NCI-H2196 (cell line): ENCODE measurements at regions not wholly inside any gene's neighbourhood (a gene's known extent, or its start where the extent isn't known, plus 50 kb on each side); places are given as distances from the start of the nearest gene placed in this dataset.

ENCODE experiments used
- DNase-seq: peaks from one replicate; lab custom pipeline; 2025; ENCODE audit not compliant: unreplicated experiment; lab: John Stamatoyannopoulos, UW

GRCh38 chr18:64888956-64889355, 740.1 kb upstream of the LINC00305 start:
- no peak for DNase-seq

- no peak for DNase-seq
Observed at GRCh38 chr18:64886995-64887394, 738.1 kb upstream of the LINC00305 start.

GRCh38 chr18:64882896-64883295, 734.0 kb upstream of the LINC00305 start:
- no peak for DNase-seq

- DNase-seq: no peak
Observed at GRCh38 chr18:64876833-64877232, 727.9 kb upstream of the LINC00305 start.

- no peak for DNase-seq
Observed at GRCh38 chr18:64872710-64873458, 724.0 kb upstream of the LINC00305 start.

- DNase-seq: no peak
Observed at GRCh38 chr18:64854112-64854511, 705.2 kb upstream of the LINC00305 start.

GRCh38 chr18:64852281-64852680, 703.4 kb upstream of the LINC00305 start:
- DNase-seq: no peak

GRCh38 chr18:64851726-64852125, 702.8 kb upstream of the LINC00305 start:
- no peak for DNase-seq

GRCh38 chr18:64850791-64851190, 701.9 kb upstream of the LINC00305 start:
- no peak for DNase-seq

- DNase-seq: no peak
Observed at GRCh38 chr18:64840911-64841701, 692.2 kb upstream of the LINC00305 start.

- DNase-seq: no peak
Observed at GRCh38 chr18:64810354-64810753, 661.5 kb upstream of the LINC00305 start.

GRCh38 chr18:64809801-64810200, 660.9 kb upstream of the LINC00305 start:
- no peak for DNase-seq

GRCh38 chr18:64807560-64807959, 658.7 kb upstream of the LINC00305 start:
- DNase-seq: no peak

- no peak for DNase-seq
Observed at GRCh38 chr18:64806691-64807090, 657.8 kb upstream of the LINC00305 start.

GRCh38 chr18:64806232-64806631, 657.3 kb upstream of the LINC00305 start:
- DNase-seq: no peak

GRCh38 chr18:64803471-64803870, 654.6 kb upstream of the LINC00305 start:
- no peak for DNase-seq

- DNase-seq: no peak
Observed at GRCh38 chr18:64800151-64800550, 651.3 kb upstream of the LINC00305 start.

- DNase-seq: no peak
Observed at GRCh38 chr18:64799376-64799775, 650.5 kb upstream of the LINC00305 start.

GRCh38 chr18:64791236-64791635, 642.3 kb upstream of the LINC00305 start:
- no peak for DNase-seq

- DNase-seq: no peak
Observed at GRCh38 chr18:64785686-64786085, 636.8 kb upstream of the LINC00305 start.

GRCh38 chr18:64777556-64777955, 628.7 kb upstream of the LINC00305 start:
- no peak for DNase-seq

- DNase-seq: no peak
Observed at GRCh38 chr18:64765908-64766307, 617.0 kb upstream of the LINC00305 start.
